Right atrium auricular region (tissue), 2 donors: ENCODE measurements at regions not wholly inside any gene's neighbourhood (a gene's known extent, or its start where the extent isn't known, plus 50 kb on each side); places are given as distances from the start of the nearest gene placed in this dataset.

Source experiments
- DNase-seq: peaks from one replicate; pipeline ENCODE4 v3.0.0-alpha.2; 2019; ENCODE audit warnings: low spot score
- H3K27ac ChIP-seq, 2 donors: fragments of 200-600 bp; sonication (generic); 1 replicate in 1 of 2; 2 replicates in 1 of 2; pipeline ENCODE4 v1.5.1; 2016 to 2019
- H3K27me3 ChIP-seq, 2 donors: fragments of 200-600 bp; sonication (generic); one replicate each; pipeline versions ENCODE4 v1.5.1 to v1.6.0; 2017 to 2019
- H3K36me3 ChIP-seq: fragments of 200-600 bp; sonication (generic); one replicate; pipeline ENCODE4 v1.5.1; 2016
- H3K4me1 ChIP-seq, 2 donors: fragments of 200-600 bp; sonication (generic); one replicate each; pipeline versions ENCODE4 v1.5.1 to v1.6.0; 2017 to 2019
- H3K4me3 ChIP-seq, 2 donors: fragments of 200-600 bp; sonication (generic); 1 replicate in 1 of 2; 2 replicates in 1 of 2; pipeline ENCODE4 v1.5.1; 2017 to 2019; ENCODE audit warnings: mild to moderate bottlenecking in 1 of 2, moderate library complexity in 1 of 2
- H3K9me3 ChIP-seq, 2 donors: fragments of 200-600 bp; sonication (generic); one replicate each; pipeline ENCODE4 v1.5.1; 2019
- TF ChIP-seq, protein P1 (sequence below), 2 donors: fragments of 200-600 bp; sonication (generic); IDR thresholded peaks; one replicate each; pipeline ENCODE4 v1.5.1; 2019; ENCODE audit warnings: antibody characterized with exemption in 2 of 2

DNA sequence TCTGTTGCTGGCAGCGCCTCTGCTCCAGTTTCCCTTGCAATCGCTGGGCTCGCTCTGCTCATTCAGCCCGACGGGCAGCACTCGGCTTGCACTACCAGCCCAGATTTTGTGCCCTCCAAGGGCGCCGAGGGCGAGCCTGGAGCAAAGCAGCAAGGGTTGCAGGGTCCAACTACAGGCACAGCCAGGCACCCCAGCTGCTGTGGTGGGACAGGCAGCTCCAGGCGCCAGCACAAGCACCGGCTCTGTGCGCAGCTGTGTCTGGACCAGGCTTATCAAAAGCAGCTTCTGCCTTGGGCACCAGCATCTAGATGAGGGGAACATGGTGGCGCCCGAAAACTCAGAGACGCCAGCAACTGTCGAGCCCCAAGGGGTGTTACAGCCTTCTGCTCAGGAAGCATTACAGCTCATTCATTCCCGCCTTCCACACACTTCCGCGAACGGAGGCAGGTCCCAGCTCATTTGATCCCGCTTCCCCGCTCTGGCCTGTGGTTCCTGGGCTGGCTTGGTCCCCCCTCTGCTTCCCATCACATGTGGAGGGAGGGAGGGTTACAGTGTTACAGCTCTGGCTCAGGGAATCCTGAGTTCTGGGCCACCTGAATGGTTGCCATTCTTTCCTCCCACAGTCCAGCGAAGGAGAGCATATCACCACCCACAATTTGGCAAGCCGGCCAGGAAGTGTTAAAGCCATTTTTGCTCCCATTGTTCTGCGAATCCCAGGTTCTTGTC is 409.9 kb upstream of the ALCAM start:
- no peaks in the 10 kb centered on the region for H3K9me3 ChIP-seq
- no peaks in the 10 kb centered on the region for H3K27me3 ChIP-seq
- TF ChIP-seq, protein P1, sequence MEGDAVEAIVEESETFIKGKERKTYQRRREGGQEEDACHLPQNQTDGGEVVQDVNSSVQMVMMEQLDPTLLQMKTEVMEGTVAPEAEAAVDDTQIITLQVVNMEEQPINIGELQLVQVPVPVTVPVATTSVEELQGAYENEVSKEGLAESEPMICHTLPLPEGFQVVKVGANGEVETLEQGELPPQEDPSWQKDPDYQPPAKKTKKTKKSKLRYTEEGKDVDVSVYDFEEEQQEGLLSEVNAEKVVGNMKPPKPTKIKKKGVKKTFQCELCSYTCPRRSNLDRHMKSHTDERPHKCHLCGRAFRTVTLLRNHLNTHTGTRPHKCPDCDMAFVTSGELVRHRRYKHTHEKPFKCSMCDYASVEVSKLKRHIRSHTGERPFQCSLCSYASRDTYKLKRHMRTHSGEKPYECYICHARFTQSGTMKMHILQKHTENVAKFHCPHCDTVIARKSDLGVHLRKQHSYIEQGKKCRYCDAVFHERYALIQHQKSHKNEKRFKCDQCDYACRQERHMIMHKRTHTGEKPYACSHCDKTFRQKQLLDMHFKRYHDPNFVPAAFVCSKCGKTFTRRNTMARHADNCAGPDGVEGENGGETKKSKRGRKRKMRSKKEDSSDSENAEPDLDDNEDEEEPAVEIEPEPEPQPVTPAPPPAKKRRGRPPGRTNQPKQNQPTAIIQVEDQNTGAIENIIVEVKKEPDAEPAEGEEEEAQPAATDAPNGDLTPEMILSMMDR (IDR thresholded peaks at IDR 0.05), result no peak
- H3K27ac ChIP-seq, result no peak overlapping the region
- no peak for DNase-seq
- no peaks in the 10 kb centered on the region for H3K4me1 ChIP-seq
- H3K4me3 ChIP-seq, result no peak overlapping the region
- no peaks in the 10 kb centered on the region for H3K36me3 ChIP-seq

DNA sequence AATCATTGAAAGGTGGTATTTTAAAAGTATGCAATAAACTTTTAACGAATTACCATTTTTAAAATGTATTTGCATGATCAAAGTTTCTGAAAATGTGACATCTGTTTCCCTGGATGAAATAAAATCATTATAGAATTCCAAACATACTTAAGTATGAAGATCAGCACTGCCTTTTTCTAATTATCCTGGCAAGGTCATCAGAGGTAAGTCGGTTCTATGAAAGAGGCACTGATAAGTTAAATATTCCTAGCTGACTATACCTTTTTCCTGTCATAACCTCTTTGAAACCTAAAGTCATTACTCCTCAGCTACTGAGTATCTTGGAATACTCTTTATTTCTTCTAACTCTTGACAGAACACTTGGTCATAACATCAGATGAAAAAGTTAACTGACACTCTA is 406.1 kb upstream of the ALCAM start:
- TF ChIP-seq, protein P1 (IDR thresholded peaks at IDR 0.05), result no peak
- no peaks in the 10 kb centered on the region for H3K36me3 ChIP-seq
- H3K9me3 ChIP-seq, result no peaks in the 10 kb centered on the region
- H3K27ac ChIP-seq, result no peak overlapping the region
- no peaks in the 10 kb centered on the region for H3K4me1 ChIP-seq
- no peak overlapping the region for H3K4me3 ChIP-seq
- no peak for DNase-seq
- H3K27me3 ChIP-seq, result no peaks in the 10 kb centered on the region

DNA sequence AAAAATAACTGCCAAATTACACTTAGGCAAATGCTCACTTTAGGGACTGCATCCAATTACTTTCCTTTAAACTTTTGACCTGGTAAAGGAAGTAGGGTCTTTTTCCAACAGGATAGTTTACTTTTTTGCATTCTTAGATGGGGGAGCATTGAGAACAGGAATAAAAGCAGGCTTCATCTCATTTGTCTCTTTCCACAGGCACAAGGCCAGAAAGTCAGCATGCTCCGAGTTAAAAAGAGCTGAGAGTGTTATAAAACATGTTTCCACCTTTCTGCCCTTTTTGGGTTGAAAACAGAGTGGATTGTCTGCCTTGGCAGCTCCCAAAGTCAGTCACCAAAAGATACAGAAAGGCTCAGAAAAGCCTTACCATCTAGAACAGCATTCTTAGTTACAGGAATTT is 404.9 kb upstream of the ALCAM start:
- no peak overlapping the region for H3K4me3 ChIP-seq
- no peaks in the 10 kb centered on the region for H3K4me1 ChIP-seq
- no peak for DNase-seq
- H3K36me3 ChIP-seq, result no peaks in the 10 kb centered on the region
- no peaks in the 10 kb centered on the region for H3K27me3 ChIP-seq
- H3K27ac ChIP-seq, result no peak overlapping the region
- H3K9me3 ChIP-seq, result no peaks in the 10 kb centered on the region
- TF ChIP-seq, protein P1 (IDR thresholded peaks at IDR 0.05), result no peak

DNA sequence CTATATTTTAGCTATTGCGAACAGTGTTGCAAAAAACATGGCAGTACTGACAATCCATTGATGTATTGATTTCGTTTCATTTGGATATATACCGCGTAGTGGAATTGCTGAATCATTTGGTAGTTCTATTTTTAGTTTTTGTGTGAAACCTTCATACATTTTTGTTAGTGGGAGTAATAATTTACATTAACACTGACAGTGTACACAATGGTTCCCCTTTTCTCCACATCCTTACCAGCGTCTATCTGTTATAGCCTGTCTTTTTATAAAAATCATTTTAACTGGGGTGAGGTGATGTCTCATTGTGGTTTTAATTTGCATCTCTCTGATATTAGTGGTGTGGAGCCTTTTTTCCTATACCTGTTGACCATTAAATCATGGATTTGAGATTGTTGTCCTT is 392.4 kb upstream of the ALCAM start:
- no peaks in the 10 kb centered on the region for H3K27me3 ChIP-seq
- H3K4me3 ChIP-seq, result no peak overlapping the region
- H3K4me1 ChIP-seq, result no peaks in the 10 kb centered on the region
- DNase-seq, result no peak
- H3K36me3 ChIP-seq, result no peaks in the 10 kb centered on the region
- H3K9me3 ChIP-seq, result peaks cover 0 to 6% of the 10 kb centered on the region in 2 donors
- TF ChIP-seq, protein P1 (IDR thresholded peaks at IDR 0.05), result no peak
- no peak overlapping the region for H3K27ac ChIP-seq

DNA sequence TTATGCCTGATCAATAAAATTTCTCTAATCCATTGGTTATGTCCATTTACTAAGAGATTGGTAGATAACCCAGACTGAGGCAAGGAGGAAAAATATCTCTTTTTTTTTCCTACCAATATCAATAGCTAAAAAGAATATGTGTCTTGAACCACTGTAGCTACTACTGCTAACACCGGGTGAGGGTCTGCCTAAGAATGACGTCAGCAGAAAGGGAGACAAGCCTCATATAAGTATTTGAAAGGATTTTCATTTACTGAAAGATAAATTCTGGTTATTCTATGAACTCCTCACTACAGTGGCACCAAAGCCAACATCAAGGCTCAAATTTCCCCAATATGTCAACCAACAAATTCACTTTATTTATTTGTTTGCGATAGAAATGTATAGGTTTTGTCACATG is 389.0 kb upstream of the ALCAM start:
- H3K36me3 ChIP-seq, result no peaks in the 10 kb centered on the region
- no peaks in the 10 kb centered on the region for H3K4me1 ChIP-seq
- H3K27me3 ChIP-seq, result no peaks in the 10 kb centered on the region
- TF ChIP-seq, protein P1 (IDR thresholded peaks at IDR 0.05), result no peak
- DNase-seq, result no peak
- H3K4me3 ChIP-seq, result no peak overlapping the region
- H3K27ac ChIP-seq, result no peak overlapping the region
- H3K9me3 ChIP-seq, result peaks cover 0 to 6% of the 10 kb centered on the region in 2 donors

DNA sequence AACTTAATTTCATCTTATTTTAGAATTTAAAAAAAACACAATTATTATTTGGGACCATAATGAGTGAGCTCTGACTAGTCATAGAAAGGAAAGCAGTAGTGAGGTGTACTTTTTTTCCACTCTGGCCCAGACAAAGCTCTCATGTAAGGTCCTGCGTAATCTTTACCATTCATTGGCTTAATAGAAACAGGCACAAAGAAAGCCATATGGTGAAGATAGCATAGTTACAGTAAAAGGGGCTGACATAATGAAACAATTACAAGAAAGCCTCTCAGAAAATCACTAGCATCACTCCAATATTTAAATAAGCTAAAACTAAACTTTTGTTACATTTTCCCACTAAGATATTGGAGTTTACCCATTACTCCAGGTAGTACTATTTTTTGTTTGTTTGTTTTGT is 384.6 kb upstream of the ALCAM start:
- TF ChIP-seq, protein P1 (IDR thresholded peaks at IDR 0.05), result no peak
- Histone ChIP-seq H3K4me3 (no peak overlapping the region), H3K4me1 (no peaks in the 10 kb centered on the region), H3K27ac (no peak overlapping the region), H3K9me3 (no peaks in the 10 kb centered on the region), H3K27me3 (no peaks in the 10 kb centered on the region), H3K36me3 (no peaks in the 10 kb centered on the region)
- DNase-seq, result no peak
